Lower leg skin (tissue), 4 donors: ENCODE measurements at regions not wholly inside any gene's neighbourhood (a gene's known extent, or its start where the extent isn't known, plus 50 kb on each side); places are given as distances from the start of the nearest gene placed in this dataset.

ENCODE experiments used
- DNase-seq, 2 donors: peaks; one replicate each; pipeline ENCODE4 v3.0.0-alpha.2; 2019; ENCODE audit warnings: low spot score in 2 of 2
- H3K4me3 ChIP-seq: fragments of 200-600 bp; sonication (generic); 2 replicates; pipeline ENCODE4 v1.5.1; 2017; ENCODE audit warnings: mild to moderate bottlenecking, low read depth; ENCODE audit not compliant: poor library complexity, severe bottlenecking
- CTCF ChIP-seq, 3 donors: fragments of 450-650 bp; IDR thresholded peaks; one replicate each; pipeline ENCODE4 v1.5.1; 2016; ENCODE audit warnings: antibody characterized with exemption in 3 of 3, mild to moderate bottlenecking in 3 of 3, moderate library complexity in 2 of 3
- POLR2A ChIP-seq, 2 donors: fragments of 450-650 bp; IDR thresholded peaks; one replicate each; pipeline ENCODE4 v1.6.1; 2016 to 2017; ENCODE audit warnings: antibody characterized with exemption in 2 of 2, mild to moderate bottlenecking in 1 of 2, moderate library complexity in 1 of 2
- WGBS, 2 donors: methylation state at CpG; one replicate each; pipeline ENCODE4 v1.1.5; 2018; 5-methylcytosine and 5-hydroxymethylcytosine counted together
- intact Hi-C: fragments of 100-400 bp; cut with DNase I; formaldehyde crosslinking; loops from one replicate; pipeline ENCODE4 v1.15.0; 2023; ENCODE audit warnings: low total_unique reads

GRCh38 chr12:78612190-78612589 lies 252.4 kb upstream of the SYT1 start:
- WGBS, 2 donors: 89 to 91% methylated on average over 2 of the region's 2 CpGs
- no peak for TF ChIP-seq POLR2A (IDR thresholded peaks at IDR 0.05)
- no peak overlapping the region for H3K4me3 ChIP-seq
- intact Hi-C loops: no loop called here
- DNase-seq: no peak

- intact Hi-C loops: no loop called here
- no peak for DNase-seq
- no peak overlapping the region for H3K4me3 ChIP-seq
- no peak for TF ChIP-seq POLR2A (IDR thresholded peaks at IDR 0.05)
- TF ChIP-seq CTCF (IDR thresholded peaks at IDR 0.05): no peak
- 74% methylated on average over 2 of the region's 2 CpGs; no CpG with 5 or more reads in 1 of the 2 donors for WGBS, 2 donors
Measured at GRCh38 chr12:78617683-78618082, 246.9 kb upstream of the SYT1 start.

GRCh38 chr12:78622529-78623195 lies 241.9 kb upstream of the SYT1 start:
- DNase-seq: no peak
- no peak for TF ChIP-seq POLR2A (IDR thresholded peaks at IDR 0.05)
- no peak for TF ChIP-seq CTCF (IDR thresholded peaks at IDR 0.05)
- H3K4me3 ChIP-seq: no peak overlapping the region
- WGBS, 2 donors: 81 to 82% methylated on average over 3 of the region's 3 CpGs
- intact Hi-C loops: no loop called here

GRCh38 chr12:78628491-78629100 lies 236.0 kb upstream of the SYT1 start:
- TF ChIP-seq CTCF (IDR thresholded peaks at IDR 0.05): no peak
- TF ChIP-seq POLR2A (IDR thresholded peaks at IDR 0.05): no peak
- no peak for DNase-seq
- intact Hi-C loops: no loop called here
- WGBS, 2 donors: 81 to 87% methylated on average over 1 of the region's 1 CpG
- no peak overlapping the region for H3K4me3 ChIP-seq

- no peak for DNase-seq
- intact Hi-C loops: no loop called here
- H3K4me3 ChIP-seq: no peak overlapping the region
- no peak for TF ChIP-seq POLR2A (IDR thresholded peaks at IDR 0.05)
- no peak for TF ChIP-seq CTCF (IDR thresholded peaks at IDR 0.05)
- WGBS, 2 donors: 48 to 53% methylated on average over 4 of the region's 4 CpGs
Measured at GRCh38 chr12:78636231-78636855, 228.2 kb upstream of the SYT1 start.

GRCh38 chr12:78641837-78642423 lies 222.6 kb upstream of the SYT1 start:
- intact Hi-C loops: no loop called here
- H3K4me3 ChIP-seq: no peak overlapping the region
- no peak for DNase-seq
- WGBS, 2 donors: 58 to 83% methylated on average over 1 of the region's 1 CpG
- TF ChIP-seq CTCF (IDR thresholded peaks at IDR 0.05) (no peak), POLR2A (IDR thresholded peaks at IDR 0.05) (no peak)
